SK-N-SH (cell line): ENCODE measurements at regions not wholly inside any gene's neighbourhood (a gene's known extent, or its start where the extent isn't known, plus 50 kb on each side); places are given as distances from the start of the nearest gene placed in this dataset.

ENCODE experiments used
- CTCF ChIA-PET: fragments of 300-600, 350-600 bp; formaldehyde crosslinking; extraction: SDS; loops from one replicate; lab custom pipeline; 2021; lab: Yijun Ruan, JAX
- POLR2A ChIA-PET: fragments of 350-600 bp; sonication (Branson Sonifier 250); formaldehyde crosslinking; extraction: SDS; loops from one replicate; lab custom pipeline; 2020; ENCODE audit warnings: antibody characterized with exemption, inconsistent platforms; lab: Yijun Ruan, JAX
- DNase-seq: peaks from one replicate; pipeline ENCODE4 v3.0.0; 2012
- H2AFZ ChIP-seq: fragments of 200-600 bp; sonication (generic); 2 replicates; pipeline ENCODE4 v1.8.1; 2016; ENCODE audit warnings: antibody characterized with exemption, mild to moderate bottlenecking, low read depth
- H3F3A ChIP-seq: fragments of 200-600 bp; sonication (generic); replicated peaks from 2 replicates; pipeline ENCODE3; 2016; ENCODE audit warnings: antibody characterized with exemption, mild to moderate bottlenecking; ENCODE audit not compliant: insufficient read depth
- H3K27ac ChIP-seq, 2 experiments: fragments of 200-500 bp in 1 of 2; fragments of 200-600 bp in 1 of 2; sonication (Bioruptor generic) in 1 of 2; sonication (generic), shearing (Covaris generic) in 1 of 2; 2 replicates each; pipeline versions ENCODE4 v1.5.1 to v1.6.1; 2014 to 2016; ENCODE audit warnings: low read depth in 2 of 2, inconsistent platforms in 1 of 2, low read length in 1 of 2, mild to moderate bottlenecking in 1 of 2, mixed read lengths in 1 of 2
- H3K27me3 ChIP-seq: fragments of 200-600 bp; sonication (generic), shearing (Covaris generic); 2 replicates; pipeline ENCODE4 v1.6.1; 2016; ENCODE audit warnings: mixed run types; ENCODE audit not compliant: insufficient read depth
- H3K36me3 ChIP-seq, 2 experiments: fragments of 200-500 bp in 1 of 2; fragments of 200-600 bp in 1 of 2; sonication (Bioruptor generic) in 1 of 2; sonication (generic) in 1 of 2; replicated peaks in 1 of 2; 2 replicates each; pipeline versions ENCODE3 to v1.5.1; 2014 to 2016; ENCODE audit warnings: low read length in 1 of 2, mild to moderate bottlenecking in 1 of 2; ENCODE audit not compliant: insufficient read depth in 2 of 2, control insufficient read depth in 1 of 2
- H3K4me1 ChIP-seq, 2 experiments: fragments of 200-500 bp in 1 of 2; fragments of 200-600 bp in 1 of 2; sonication (Bioruptor generic) in 1 of 2; sonication (generic), shearing (Covaris generic) in 1 of 2; 2 replicates each; pipeline versions ENCODE4 v1.5.1 to v1.6.1; 2014 to 2016; ENCODE audit warnings: low read depth in 1 of 2, low read length in 1 of 2, mixed run types in 1 of 2; ENCODE audit not compliant: insufficient read depth in 2 of 2, control insufficient read depth in 1 of 2
- H3K4me2 ChIP-seq: fragments of 200-600 bp; sonication (generic), shearing (Covaris generic); 2 replicates; pipeline ENCODE4 v1.6.1; 2017; ENCODE audit warnings: mixed run types
- H3K4me3 ChIP-seq, 2 experiments: fragments of 200-500 bp in 1 of 2; fragments of 200-600 bp in 1 of 2; sonication (Bioruptor generic) in 1 of 2; sonication (generic), shearing (Covaris generic) in 1 of 2; 2 replicates each; pipeline versions ENCODE4 v1.5.1 to v1.8.1; 2014 to 2016; ENCODE audit warnings: low read depth in 2 of 2, inconsistent platforms in 1 of 2, low read length in 1 of 2, mild to moderate bottlenecking in 1 of 2, mixed read lengths in 1 of 2, moderate library complexity in 1 of 2
- H3K79me2 ChIP-seq: fragments of 200-600 bp; sonication (generic); 2 replicates; pipeline ENCODE4 v1.8.1; 2017; ENCODE audit warnings: mild to moderate bottlenecking; ENCODE audit not compliant: insufficient read depth
- H3K9ac ChIP-seq: fragments of 200-600 bp; sonication (generic); 2 replicates; pipeline ENCODE4 v1.6.1; 2017; ENCODE audit warnings: mixed run types
- H3K9me2 ChIP-seq: fragments of 200-600 bp; sonication (generic); 2 replicates; pipeline ENCODE4 v1.6.1; 2017; ENCODE audit warnings: mixed run types
- H3K9me3 ChIP-seq: fragments of 200-600 bp; sonication (generic); 2 replicates; pipeline ENCODE4 v1.6.1; 2017; ENCODE audit warnings: mixed run types, mild to moderate bottlenecking, moderate library complexity
- H4K20me1 ChIP-seq: fragments of 200-600 bp; sonication (generic); 2 replicates; pipeline ENCODE4 v1.6.1; 2017; ENCODE audit warnings: mild to moderate bottlenecking, mixed run types; ENCODE audit not compliant: insufficient read depth
- ELF1 ChIP-seq: IDR thresholded peaks from 2 replicates; pipeline ENCODE4 v1.4.0; 2012
- EP300 ChIP-seq, 2 experiments: IDR thresholded peaks; 2 replicates each; pipeline versions ENCODE4 v1.4.0 to v1.6.1; 2012; ENCODE audit warnings: borderline replicate concordance in 1 of 2, low read depth in 1 of 2, low read length in 1 of 2
- EZH2phosphoT487 ChIP-seq: fragments of 200-600 bp; sonication (generic); IDR thresholded peaks from 2 replicates; pipeline ENCODE4 v1.6.1; 2017; ENCODE audit warnings: low read depth, mixed run types, mild to moderate bottlenecking, antibody characterized with exemption, moderate library complexity, borderline replicate concordance
- FOSL2 ChIP-seq: IDR thresholded peaks from 2 replicates; pipeline ENCODE4 v1.4.0; 2012; ENCODE audit warnings: low read depth, mild to moderate bottlenecking, moderate library complexity, borderline replicate concordance
- FOXJ3 ChIP-seq: sonication (generic); formaldehyde crosslinking; IDR thresholded peaks from 2 replicates; pipeline ENCODE4 v1.5.1; 2020; ENCODE audit warnings: mild to moderate bottlenecking, missing genetic modification reagents
- FOXM1 ChIP-seq: IDR thresholded peaks from 2 replicates; pipeline ENCODE4 v1.4.0; 2012; ENCODE audit warnings: low read depth, mild to moderate bottlenecking
- GABPA ChIP-seq: IDR thresholded peaks from 2 replicates; pipeline ENCODE4 v1.4.0; 2012; ENCODE audit warnings: low read depth, mild to moderate bottlenecking
- IRF3 ChIP-seq: fragments of 150-350 bp; IDR thresholded peaks from 2 replicates; pipeline ENCODE4 v1.6.1; 2016; ENCODE audit warnings: mild to moderate bottlenecking, low read depth, low read length
- JUND ChIP-seq: IDR thresholded peaks from 2 replicates; pipeline ENCODE4 v1.4.0; 2012
- MAX ChIP-seq: IDR thresholded peaks from 2 replicates; pipeline ENCODE4 v1.4.0; 2012; ENCODE audit warnings: low read depth
- MEF2A ChIP-seq: IDR thresholded peaks from 2 replicates; pipeline ENCODE4 v1.4.0; 2012; ENCODE audit warnings: low read depth, borderline replicate concordance
- MXI1 ChIP-seq: IDR thresholded peaks from 2 replicates; pipeline ENCODE4 v1.6.1; 2012; ENCODE audit warnings: mild to moderate bottlenecking, low read depth, low read length, improper control_type of control experiment
- RAD21 ChIP-seq: IDR thresholded peaks from 2 replicates; pipeline ENCODE4 v1.6.1; 2012; ENCODE audit warnings: mild to moderate bottlenecking, low read length
- RCOR1 ChIP-seq: fragments of 150-350 bp; IDR thresholded peaks from 2 replicates; pipeline ENCODE4 v1.6.1; 2017; ENCODE audit warnings: antibody characterized with exemption, low read length
- RFX5 ChIP-seq: IDR thresholded peaks from 2 replicates; pipeline ENCODE4 v1.6.1; 2012; ENCODE audit warnings: mild to moderate bottlenecking, improper control_type of control experiment, low read length
- SIN3A ChIP-seq: IDR thresholded peaks from 2 replicates; pipeline ENCODE4 v1.6.1; 2012; ENCODE audit warnings: low read depth, mild to moderate bottlenecking, low read length, moderate library complexity, borderline replicate concordance
- TAF1 ChIP-seq: IDR thresholded peaks from 2 replicates; pipeline ENCODE4 v1.6.1; 2012; ENCODE audit warnings: low read depth, mild to moderate bottlenecking, low read length, moderate library complexity, borderline replicate concordance
- TCF12 ChIP-seq: IDR thresholded peaks from 2 replicates; pipeline ENCODE4 v1.4.0; 2012
- TEAD4 ChIP-seq: IDR thresholded peaks from 2 replicates; pipeline ENCODE4 v1.4.0; 2012; ENCODE audit warnings: mild to moderate bottlenecking, borderline replicate concordance; ENCODE audit not compliant: insufficient read depth
- USF1 ChIP-seq: IDR thresholded peaks from 2 replicates; pipeline ENCODE4 v1.4.0; 2012; ENCODE audit warnings: low read depth, borderline replicate concordance
- USF2 ChIP-seq: fragments of 150-350 bp; IDR thresholded peaks from 2 replicates; pipeline ENCODE4 v1.6.1; 2017; ENCODE audit warnings: antibody characterized with exemption, low read length, low read depth, borderline replicate concordance
- WGBS: methylation state at CpG from one replicate; pipeline ENCODE4 v1.1.6; 2017; ENCODE audit warnings: low lambda C conversion rate; 5-methylcytosine and 5-hydroxymethylcytosine counted together
- TF ChIP-seq, protein P1 (sequence below): IDR thresholded peaks from 2 replicates; pipeline ENCODE4 v1.6.1; 2012; ENCODE audit warnings: mild to moderate bottlenecking, low read depth, low read length, moderate library complexity

GRCh38 chr10:29041616-29042015 lies 247.3 kb upstream of the LYZL1 start:
- Histone ChIP-seq H3K4me1 (peaks cover 6 to 9% of the 10 kb centered on the region in 2 experiments; a peak in 3 of 4 replicates), H3K4me3 (no peak overlapping the region; a peak in 1 of 4 replicates), H3K9me3 (no peaks in the 10 kb centered on the region), H3F3A (no peaks in the 10 kb centered on the region), H3K36me3 (no peaks in the 10 kb centered on the region), H4K20me1 (no peaks in the 10 kb centered on the region), H2AFZ (no peak overlapping the region), H3K4me2 (no peak overlapping the region), H3K9ac (no peak overlapping the region), H3K27me3 (no peaks in the 10 kb centered on the region), H3K27ac (peak overlapping the region in 1 of 2 experiments; percentile 89; a peak in 2 of 4 replicates), H3K9me2 (no peaks in the 10 kb centered on the region), H3K79me2 (no peaks in the 10 kb centered on the region)
- CTCF ChIA-PET, result interaction anchor here (0.8 to 1.7 kb wide), 5 partner anchors 9 to 378 kb away, joined by 3 to 6 read pairs (median 5); no protein-coding TSS in a partner anchor
- TF ChIP-seq RAD21 (no peak; the same call in 1 of the 2 replicates), RCOR1 (peak; percentile 65; the same call in 1 of the 2 replicates), TAF1 (no peak), SIN3A (no peak), FOXJ3 (peak; percentile 72), MEF2A (no peak), USF1 (no peak), EP300 (IDR thresholded peaks at IDR 0.05; ENCODE audit: borderline replicate concordance in 1 of 2, low read depth in 1 of 2, low read length in 1 of 2) (peak in 1 of 2 experiments; percentile 68; a peak in 2 of 4 replicates), RFX5 (no peak), FOXM1 (no peak), ELF1 (no peak), TCF12 (0 out of 2 replicates have a peak, but pooled peaks have one; percentile 7), MAX (no peak), FOSL2 (no peak), MXI1 (peak; percentile 87), EZH2phosphoT487 (no peak), JUND (no peak), USF2 (no peak), TEAD4 (no peak), GABPA (no peak), IRF3 (no peak)
- TF ChIP-seq, protein P1, sequence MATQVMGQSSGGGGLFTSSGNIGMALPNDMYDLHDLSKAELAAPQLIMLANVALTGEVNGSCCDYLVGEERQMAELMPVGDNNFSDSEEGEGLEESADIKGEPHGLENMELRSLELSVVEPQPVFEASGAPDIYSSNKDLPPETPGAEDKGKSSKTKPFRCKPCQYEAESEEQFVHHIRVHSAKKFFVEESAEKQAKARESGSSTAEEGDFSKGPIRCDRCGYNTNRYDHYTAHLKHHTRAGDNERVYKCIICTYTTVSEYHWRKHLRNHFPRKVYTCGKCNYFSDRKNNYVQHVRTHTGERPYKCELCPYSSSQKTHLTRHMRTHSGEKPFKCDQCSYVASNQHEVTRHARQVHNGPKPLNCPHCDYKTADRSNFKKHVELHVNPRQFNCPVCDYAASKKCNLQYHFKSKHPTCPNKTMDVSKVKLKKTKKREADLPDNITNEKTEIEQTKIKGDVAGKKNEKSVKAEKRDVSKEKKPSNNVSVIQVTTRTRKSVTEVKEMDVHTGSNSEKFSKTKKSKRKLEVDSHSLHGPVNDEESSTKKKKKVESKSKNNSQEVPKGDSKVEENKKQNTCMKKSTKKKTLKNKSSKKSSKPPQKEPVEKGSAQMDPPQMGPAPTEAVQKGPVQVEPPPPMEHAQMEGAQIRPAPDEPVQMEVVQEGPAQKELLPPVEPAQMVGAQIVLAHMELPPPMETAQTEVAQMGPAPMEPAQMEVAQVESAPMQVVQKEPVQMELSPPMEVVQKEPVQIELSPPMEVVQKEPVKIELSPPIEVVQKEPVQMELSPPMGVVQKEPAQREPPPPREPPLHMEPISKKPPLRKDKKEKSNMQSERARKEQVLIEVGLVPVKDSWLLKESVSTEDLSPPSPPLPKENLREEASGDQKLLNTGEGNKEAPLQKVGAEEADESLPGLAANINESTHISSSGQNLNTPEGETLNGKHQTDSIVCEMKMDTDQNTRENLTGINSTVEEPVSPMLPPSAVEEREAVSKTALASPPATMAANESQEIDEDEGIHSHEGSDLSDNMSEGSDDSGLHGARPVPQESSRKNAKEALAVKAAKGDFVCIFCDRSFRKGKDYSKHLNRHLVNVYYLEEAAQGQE, result no peak
- POLR2A ChIA-PET, result no interaction called here
- 39% methylated on average over 5 of the region's 7 CpGs for WGBS
- DNase-seq, result peak; percentile 48
